GM20000 (cell line): ENCODE measurements at regions not wholly inside any gene's neighbourhood (a gene's known extent, or its start where the extent isn't known, plus 50 kb on each side); places are given as distances from the start of the nearest gene placed in this dataset.

ENCODE experiments used
- DNase-seq: peaks from one replicate; pipeline ENCODE4 v3.0.0; 2012; ENCODE audit warnings: low spot score
- CTCF ChIP-seq: IDR thresholded peaks from 2 replicates; pipeline ENCODE4 v1.5.1; 2012; ENCODE audit warnings: mild to moderate bottlenecking, control low read depth; ENCODE audit errors: extremely low read depth, missing control alignments

GRCh38 chr17:71184716-71185115 lies 936.1 kb upstream of the SOX9 start:
- no peak for DNase-seq
- TF ChIP-seq CTCF = no peak

- no peak for TF ChIP-seq CTCF
- DNase-seq = no peak
Measured at GRCh38 chr17:71187145-71187878, 933.5 kb upstream of the SOX9 start.

GRCh38 chr17:71188811-71189492 lies 931.9 kb upstream of the SOX9 start:
- no peak for TF ChIP-seq CTCF
- DNase-seq = no peak

- TF ChIP-seq CTCF = no peak
- no peak for DNase-seq
Measured at GRCh38 chr17:71189493-71189831, 931.4 kb upstream of the SOX9 start.

- no peak for DNase-seq
- no peak for TF ChIP-seq CTCF
Measured at GRCh38 chr17:71192039-71192555, 928.7 kb upstream of the SOX9 start.

GRCh38 chr17:71192848-71193247 lies 928.0 kb upstream of the SOX9 start:
- no peak for DNase-seq
- no peak for TF ChIP-seq CTCF

- no peak for TF ChIP-seq CTCF
Measured at GRCh38 chr17:71200597-71200996, 920.2 kb upstream of the SOX9 start.

More at GRCh38 chr17:71200597-71200996, 920.2 kb upstream of the SOX9 start:
- DNase-seq = no peak
